ENCODE measurements at regions not wholly inside any gene's neighbourhood (a gene's known extent, or its start where the extent isn't known, plus 50 kb on each side); places are given as distances from the start of the nearest gene placed in this dataset.

DNA sequence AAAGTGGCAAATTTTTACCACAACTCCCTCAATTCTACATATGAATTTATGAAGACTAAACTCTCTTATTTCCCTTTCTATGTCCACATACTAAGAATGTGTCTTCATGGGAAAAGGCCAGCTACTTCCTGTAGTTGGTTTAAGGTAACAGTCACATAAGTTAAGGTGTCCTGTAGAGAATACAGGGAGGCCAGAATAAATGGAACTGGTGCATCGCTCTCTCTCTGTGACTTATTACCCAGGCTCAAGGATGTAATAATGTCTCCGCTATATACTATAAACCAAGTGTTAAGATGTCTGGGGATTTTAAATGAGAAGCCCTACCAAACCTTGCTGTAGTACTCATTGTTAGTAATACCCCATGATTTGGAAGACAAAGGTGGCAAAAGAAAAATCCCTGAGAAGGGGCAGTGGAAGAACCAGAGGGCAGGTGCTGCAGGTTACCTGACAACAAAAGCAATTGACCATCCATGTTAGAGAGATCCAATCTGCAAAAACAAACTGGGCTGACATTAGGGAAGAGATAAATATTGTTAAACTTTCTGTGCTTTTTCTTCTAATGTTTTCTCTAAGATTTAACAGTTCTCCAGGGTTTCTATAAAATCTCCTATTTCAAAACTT, 372.8 kb downstream of the TMX3 start:
- DNase-seq (ENCODE audit: low spot score), result no peak

GRCh38 chr18:68340606-68341005, 374.3 kb downstream of the TMX3 start:
- no peak for DNase-seq (ENCODE audit: low spot score)

- no peak for DNase-seq (ENCODE audit: low spot score)
Measured at GRCh38 chr18:68330658-68331057, 384.2 kb downstream of the TMX3 start.

DNA sequence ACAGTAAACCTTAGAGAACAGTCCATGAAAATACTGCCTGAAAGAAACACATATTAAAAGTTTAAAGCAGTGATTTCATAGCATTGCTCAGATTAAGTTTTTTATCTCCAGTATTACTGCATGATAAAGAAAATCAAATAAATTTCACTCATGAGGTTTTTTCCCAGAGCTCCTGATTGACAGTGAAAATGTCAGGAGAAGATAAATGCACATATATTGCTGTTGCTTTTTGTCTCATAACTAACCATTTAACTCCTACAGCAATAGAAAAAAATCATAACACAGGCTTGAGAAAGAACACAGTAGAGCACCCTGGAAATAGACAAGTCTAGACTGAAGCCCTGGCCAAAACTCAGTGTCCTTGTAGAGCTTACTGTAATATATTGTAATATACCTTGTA, 391.0 kb downstream of the TMX3 start:
- no peak for DNase-seq (ENCODE audit: low spot score)

DNA sequence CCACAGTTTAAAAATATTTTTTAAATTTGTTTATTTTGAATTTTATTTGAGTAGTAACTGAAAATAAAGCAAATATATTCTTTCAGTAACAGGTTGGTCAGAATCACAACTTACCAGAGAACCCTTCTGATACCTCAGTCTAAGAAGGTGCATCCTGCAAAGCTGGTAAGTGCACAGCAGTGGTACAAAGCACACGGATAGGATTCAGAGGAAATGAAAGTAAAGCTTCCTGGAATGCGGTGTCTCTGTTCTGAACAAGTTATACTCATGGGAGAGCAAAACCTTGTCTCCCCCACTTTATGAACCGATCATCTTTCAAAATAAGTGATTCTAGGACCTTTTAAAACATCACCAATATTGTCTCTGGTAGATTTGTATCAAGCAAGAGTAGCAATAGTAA, 398.3 kb downstream of the TMX3 start:
- DNase-seq (ENCODE audit: low spot score), result no peak

GRCh38 chr18:68314403-68314802, 400.5 kb downstream of the TMX3 start:
- no peak for DNase-seq (ENCODE audit: low spot score)

GRCh38 chr18:68301441-68301840, 413.5 kb downstream of the TMX3 start:
- no peak for DNase-seq (ENCODE audit: low spot score)

GRCh38 chr18:68299906-68300305, 415.0 kb downstream of the TMX3 start:
- no peak for DNase-seq (ENCODE audit: low spot score)

GRCh38 chr18:68298330-68298729, 416.6 kb downstream of the TMX3 start:
- no peak for DNase-seq (ENCODE audit: low spot score)

- DNase-seq (ENCODE audit: low spot score), result no peak
Measured at GRCh38 chr18:68288408-68288807, 426.5 kb downstream of the TMX3 start.

- DNase-seq (ENCODE audit: low spot score), result no peak
Measured at GRCh38 chr18:68284236-68284780, 430.6 kb downstream of the TMX3 start.

DNA sequence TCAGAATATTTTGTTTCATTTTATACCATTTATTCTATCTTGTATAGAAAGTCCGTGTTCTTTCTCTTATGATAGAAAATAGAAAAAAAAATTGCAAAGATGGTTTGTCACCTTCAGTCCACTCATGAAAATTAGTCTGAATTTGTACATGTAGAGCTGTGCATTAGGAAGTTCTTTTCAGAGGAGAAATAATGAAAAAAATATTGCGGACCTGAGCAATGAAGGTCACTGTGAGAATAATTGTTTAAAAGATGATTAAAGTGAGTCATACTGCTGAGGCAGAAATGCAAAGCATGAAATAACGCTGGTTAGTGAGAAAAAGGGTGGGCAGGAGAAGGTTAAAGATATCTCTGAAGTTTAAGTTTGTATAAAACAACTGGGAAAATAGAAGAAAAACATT, 431.1 kb downstream of the TMX3 start:
- no peak for DNase-seq (ENCODE audit: low spot score)

- DNase-seq (ENCODE audit: low spot score), result no peak
Measured at GRCh38 chr18:68282232-68282631, 432.7 kb downstream of the TMX3 start.

GRCh38 chr18:68275616-68276015, 439.3 kb downstream of the TMX3 start:
- no peak for DNase-seq (ENCODE audit: low spot score)

- no peak for DNase-seq (ENCODE audit: low spot score)
Measured at GRCh38 chr18:68270017-68270416, 444.9 kb downstream of the TMX3 start.

DNA sequence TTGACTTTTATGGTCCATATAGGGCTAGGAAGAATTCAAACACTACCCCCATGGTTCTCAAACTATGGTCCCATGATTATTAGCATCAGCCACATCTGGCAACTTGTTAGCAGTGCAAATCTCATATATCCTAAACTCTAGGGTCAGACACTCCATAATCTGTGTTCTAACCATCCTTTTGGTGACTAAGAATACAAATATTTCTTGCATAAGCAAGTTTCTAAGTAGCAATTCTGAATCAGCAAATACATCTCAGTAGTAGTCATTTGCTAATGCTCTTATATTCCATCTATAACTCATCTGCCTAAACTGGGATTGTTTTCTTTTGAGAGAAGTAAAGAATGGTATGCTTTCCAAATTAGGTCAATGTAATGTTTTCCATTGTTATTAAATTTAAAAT, 447.3 kb downstream of the TMX3 start:
- DNase-seq (ENCODE audit: low spot score), result no peak

DNA sequence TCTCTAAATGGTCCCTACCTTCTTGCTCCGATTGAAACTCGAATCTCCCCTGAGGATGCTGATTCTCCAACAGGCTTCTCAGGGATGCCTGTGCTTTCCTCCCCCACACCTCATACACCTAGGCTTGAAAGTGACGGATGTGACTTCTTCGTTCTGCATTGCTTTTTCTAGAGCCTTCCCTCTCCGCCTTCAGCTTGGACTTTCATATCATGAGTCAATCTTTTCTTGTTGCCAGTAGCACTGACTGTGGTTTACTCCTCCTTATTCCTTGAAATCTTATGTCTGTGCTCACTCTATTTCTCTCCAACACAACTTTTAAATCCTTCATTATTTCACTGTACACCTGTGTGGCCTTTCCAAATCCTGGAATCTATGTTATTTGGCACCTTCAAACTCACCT, 451.4 kb downstream of the TMX3 start:
- no peak for DNase-seq (ENCODE audit: low spot score)

DNA sequence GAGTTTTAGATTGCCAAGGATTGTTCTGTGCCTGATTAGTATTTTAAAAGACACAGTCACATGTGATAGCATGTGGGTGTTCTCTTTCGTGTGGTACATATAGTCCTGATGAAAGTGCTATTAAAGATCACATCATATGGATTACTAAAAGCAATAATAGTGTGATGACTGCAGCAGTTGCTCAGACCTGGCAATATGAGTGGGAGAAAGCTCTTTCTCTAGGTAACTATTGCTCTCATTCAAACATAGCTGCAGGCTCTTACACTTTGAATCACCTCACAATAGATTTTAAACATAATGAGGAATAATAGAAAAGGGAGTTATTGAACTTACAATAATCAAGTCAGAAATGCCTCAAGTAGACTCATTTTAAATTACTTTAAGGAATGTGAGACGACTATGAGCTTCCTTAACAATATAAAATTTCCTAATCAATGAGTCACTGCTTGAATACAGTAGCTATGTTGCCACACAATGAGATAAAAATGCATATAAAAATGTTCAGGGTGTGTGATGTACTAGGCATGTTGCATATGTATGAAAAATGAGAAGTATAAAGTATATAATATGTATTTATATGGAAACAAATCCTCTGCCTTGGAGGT, 452.1 kb downstream of the TMX3 start:
- DNase-seq (ENCODE audit: low spot score), result no peak

DNA sequence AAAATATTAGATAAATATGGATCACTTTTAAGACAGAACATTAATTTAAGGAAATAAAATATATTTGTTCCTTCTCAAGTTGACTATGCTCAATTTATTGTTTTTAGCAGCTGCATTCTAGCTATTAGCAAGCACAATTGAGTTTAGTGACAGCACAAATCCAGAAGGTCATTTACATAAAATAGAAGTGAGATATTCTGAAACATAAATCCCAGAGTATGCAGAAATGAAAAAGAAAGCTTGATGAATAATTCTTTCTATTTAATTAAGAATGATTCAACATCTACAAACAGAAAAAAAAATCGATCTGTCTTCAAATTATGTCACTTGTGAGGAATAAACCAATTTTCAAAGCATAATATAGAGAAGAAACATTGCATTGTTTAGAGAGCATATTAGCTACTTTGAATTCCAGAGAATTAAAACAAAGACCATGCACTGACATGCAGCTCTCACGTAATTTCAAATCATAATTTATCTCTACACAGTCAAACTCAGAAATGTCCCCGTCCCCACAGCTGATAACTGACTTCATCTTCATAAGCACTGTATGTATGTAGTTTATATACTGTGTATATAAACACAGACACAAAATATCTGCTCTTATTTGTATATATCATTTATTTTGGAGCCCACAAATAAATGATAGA, 458.4 kb downstream of the TMX3 start:
- DNase-seq (ENCODE audit: low spot score), result no peak

GRCh38 chr18:68244786-68245185, 470.1 kb downstream of the TMX3 start:
- no peak for DNase-seq (ENCODE audit: low spot score)

GRCh38 chr18:68241881-68242280, 473.0 kb downstream of the TMX3 start:
- DNase-seq (ENCODE audit: low spot score), result no peak

DNA sequence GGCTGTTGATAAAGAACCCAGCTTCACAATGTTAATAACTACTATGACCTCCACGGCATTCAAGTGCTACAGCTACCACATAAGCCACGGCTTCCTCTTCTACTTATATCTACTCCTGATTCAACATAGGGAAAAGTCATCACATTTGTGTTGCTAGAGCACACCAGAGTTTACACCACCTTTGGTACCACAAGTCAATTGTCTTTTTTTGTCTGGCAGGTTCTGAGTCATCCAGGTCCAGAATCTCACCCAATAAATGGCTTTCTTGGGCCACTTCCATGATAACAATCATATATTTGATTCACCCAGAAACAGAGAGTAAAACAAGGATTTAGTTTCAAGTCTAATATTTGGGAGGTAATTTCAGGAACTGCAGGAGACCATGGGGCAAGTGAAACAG, 480.2 kb downstream of the TMX3 start:
- DNase-seq (ENCODE audit: low spot score), result no peak

GRCh38 chr18:68234131-68234530, 480.8 kb downstream of the TMX3 start:
- DNase-seq (ENCODE audit: low spot score), result no peak

- no peak for DNase-seq (ENCODE audit: low spot score)
Measured at GRCh38 chr18:68233018-68233417, 481.9 kb downstream of the TMX3 start.

Measured in pons (tissue), 1 donor.